LNCaP clone FGC (cell line): ENCODE measurements at regions not wholly inside any gene's neighbourhood (a gene's known extent, or its start where the extent isn't known, plus 50 kb on each side); places are given as distances from the start of the nearest gene placed in this dataset.

Experiments used
- DNase-seq: peaks from one replicate; pipeline ENCODE4 v3.0.0-alpha.2; 2011; ENCODE audit warnings: low read depth
- H3K4me3 ChIP-seq: 2 replicates; pipeline ENCODE4 v1.5.1; 2011; ENCODE audit warnings: mild to moderate bottlenecking, low read depth, low read length, control low read depth
- CTCF ChIP-seq: IDR thresholded peaks from 2 replicates; pipeline ENCODE4 v1.5.1; 2012; ENCODE audit warnings: mild to moderate bottlenecking; ENCODE audit not compliant: control insufficient read depth, insufficient read depth; ENCODE audit errors: extremely low read depth

DNA sequence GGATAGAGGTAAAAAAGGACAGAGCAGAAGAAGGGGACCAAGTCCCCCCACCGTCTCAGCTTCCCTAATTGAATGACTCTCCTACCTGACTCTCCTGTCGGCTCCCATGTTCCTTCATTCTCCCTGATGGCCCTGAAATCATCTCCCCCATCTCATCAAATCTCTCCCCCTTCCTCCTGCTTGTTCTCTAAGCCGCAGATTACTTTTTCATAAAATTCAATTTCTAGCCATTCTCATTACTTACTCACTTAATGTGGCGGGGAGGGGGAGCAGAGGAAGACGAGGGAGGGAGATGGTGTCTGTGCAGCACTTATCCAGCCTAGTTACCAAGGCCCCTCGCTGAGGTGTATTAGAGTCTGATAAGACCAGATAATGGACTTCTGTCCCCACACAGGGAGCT, 161.5 kb downstream of the CCT6B start:
- no peak for DNase-seq
- no peak for TF ChIP-seq CTCF

GRCh38 chr17:34798581-34798980, 162.7 kb downstream of the CCT6B start:
- no peak for TF ChIP-seq CTCF
- no peak overlapping the region for H3K4me3 ChIP-seq
- no peak for DNase-seq

More for the DNA sequence above, 161.5 kb downstream of the CCT6B start:
- no peak overlapping the region for H3K4me3 ChIP-seq

- DNase-seq, result no peak
- no peak for TF ChIP-seq CTCF
- H3K4me3 ChIP-seq, result no peak overlapping the region
Observed at GRCh38 chr17:34797720-34798119, 163.5 kb downstream of the CCT6B start.

DNA sequence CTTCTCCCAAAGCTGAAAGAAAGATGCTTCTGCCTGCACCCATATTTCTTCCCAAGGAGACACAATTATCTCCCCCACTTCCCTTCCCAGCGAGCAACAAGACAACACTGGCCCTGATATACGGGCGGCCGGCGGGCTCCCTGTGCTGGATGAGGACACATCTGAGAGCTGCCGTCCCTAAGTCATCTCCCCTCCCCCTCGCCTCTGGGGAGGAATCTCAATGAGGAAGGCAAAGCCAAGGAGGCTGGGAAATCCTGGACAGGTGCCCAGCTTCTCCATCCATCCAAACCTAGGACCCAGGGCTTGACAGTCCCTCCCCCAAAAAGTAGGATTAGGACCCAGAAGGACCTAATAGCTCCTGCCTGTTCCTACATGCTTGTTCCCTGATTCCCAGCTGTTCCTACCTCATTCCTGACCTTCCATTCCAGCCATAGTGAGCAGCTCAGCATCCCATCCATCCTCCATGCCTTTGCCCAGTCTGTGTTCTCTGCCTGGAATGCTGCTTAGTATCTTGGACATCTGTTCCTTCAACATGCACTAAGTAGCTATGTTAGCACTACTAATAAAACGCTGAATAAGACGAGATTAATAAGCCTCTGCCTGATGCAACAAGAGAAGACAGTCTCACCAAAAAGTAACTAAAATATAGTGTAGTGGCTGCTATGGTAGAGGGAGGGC, 167.9 kb downstream of the CCT6B start:
- no peak overlapping the region for H3K4me3 ChIP-seq
- DNase-seq, result no peak
- no peak for TF ChIP-seq CTCF

- H3K4me3 ChIP-seq, result no peak overlapping the region
- no peak for TF ChIP-seq CTCF
- DNase-seq, result no peak
Observed at GRCh38 chr17:34788696-34789095, 172.6 kb downstream of the CCT6B start.

DNA sequence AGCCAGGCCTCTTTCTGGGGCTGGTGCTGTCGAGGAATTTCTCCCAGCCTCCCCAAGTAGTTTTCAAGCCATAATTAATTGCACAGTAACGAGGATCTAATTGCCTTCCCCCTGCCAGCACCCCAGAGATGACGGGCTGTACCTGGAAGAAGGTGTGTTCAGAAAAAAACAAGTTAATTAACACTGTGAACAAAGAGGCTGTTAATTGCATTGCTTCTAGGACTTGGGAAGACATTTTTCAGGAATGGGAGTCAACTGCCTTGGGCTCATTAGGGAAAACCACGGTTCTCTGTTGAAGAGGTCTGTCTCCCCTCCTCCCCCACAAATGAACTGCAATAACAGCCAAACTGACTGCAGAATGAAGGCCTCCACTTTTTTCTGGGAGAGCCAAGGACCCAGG, 176.7 kb downstream of the CCT6B start:
- H3K4me3 ChIP-seq, result no peak overlapping the region
- TF ChIP-seq CTCF, result no peak

DNA sequence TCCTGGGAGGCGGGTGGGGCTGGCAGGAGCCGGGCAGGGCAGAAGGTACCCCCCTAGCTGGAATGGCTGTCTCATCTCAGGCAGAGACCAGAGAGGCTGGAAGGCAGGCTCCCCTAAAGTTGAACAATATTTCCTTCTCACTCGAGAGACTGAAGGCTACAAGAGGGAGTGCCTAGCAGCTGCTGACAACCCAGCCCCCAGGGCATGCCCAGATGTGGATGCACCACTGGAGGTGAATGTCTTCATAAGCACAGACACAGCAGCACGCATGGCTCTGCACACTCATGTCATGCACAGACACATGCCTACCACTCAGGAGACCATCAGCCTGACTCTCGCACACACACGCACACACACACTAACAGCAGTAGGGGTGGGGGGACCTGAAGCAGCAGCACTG, 179.0 kb downstream of the CCT6B start:
- H3K4me3 ChIP-seq, result no peak overlapping the region
- no peak for TF ChIP-seq CTCF
- no peak for DNase-seq

More for the DNA sequence above, 176.7 kb downstream of the CCT6B start:
- no peak for DNase-seq
